ENCODE measurements at regions not wholly inside any gene's neighbourhood (a gene's known extent, or its start where the extent isn't known, plus 50 kb on each side); places are given as distances from the start of the nearest gene placed in this dataset.
A peak's percentile ranks its signal among the peaks of the same experiment; 100 is the strongest.

GRCh38 chr11:112797648-112798293 is 163.4 kb upstream of the NCAM1 start:
- in situ Hi-C loops (cut with HindIII; ENCODE audit: low sequenced_read_pairs) = no loop called here
- H3K4me3 ChIP-seq (ENCODE audit: low read depth, low read length) = no peak overlapping the region
- TF ChIP-seq CTCF (IDR thresholded peaks at IDR 0.05; ENCODE audit: low read depth, low read length) = peak; percentile 47
- peak; percentile 46 for DNase-seq (ENCODE audit: low read depth, low spot score)

GRCh38 chr11:112801025-112801816 is 160.0 kb upstream of the NCAM1 start:
- no peak for DNase-seq (ENCODE audit: low read depth, low spot score)
- H3K4me3 ChIP-seq (ENCODE audit: low read depth, low read length) = no peak overlapping the region
- no peak for TF ChIP-seq CTCF (IDR thresholded peaks at IDR 0.05; ENCODE audit: low read depth, low read length)
- in situ Hi-C loops (cut with HindIII; ENCODE audit: low sequenced_read_pairs) = no loop called here

- in situ Hi-C loops (cut with HindIII; ENCODE audit: low sequenced_read_pairs) = no loop called here
- no peak for DNase-seq (ENCODE audit: low read depth, low spot score)
- no peak for TF ChIP-seq CTCF (IDR thresholded peaks at IDR 0.05; ENCODE audit: low read depth, low read length)
- no peak overlapping the region for H3K4me3 ChIP-seq (ENCODE audit: low read depth, low read length)
Measured at GRCh38 chr11:112801817-112802088, 159.5 kb upstream of the NCAM1 start.

GRCh38 chr11:112805658-112806057 is 155.6 kb upstream of the NCAM1 start:
- no peak overlapping the region for H3K4me3 ChIP-seq (ENCODE audit: low read depth, low read length)
- in situ Hi-C loops (cut with HindIII; ENCODE audit: low sequenced_read_pairs) = no loop called here
- DNase-seq (ENCODE audit: low read depth, low spot score) = no peak
- TF ChIP-seq CTCF (IDR thresholded peaks at IDR 0.05; ENCODE audit: low read depth, low read length) = no peak

GRCh38 chr11:112806256-112806655 is 155.0 kb upstream of the NCAM1 start:
- H3K4me3 ChIP-seq (ENCODE audit: low read depth, low read length) = no peak overlapping the region
- TF ChIP-seq CTCF (IDR thresholded peaks at IDR 0.05; ENCODE audit: low read depth, low read length) = no peak
- in situ Hi-C loops (cut with HindIII; ENCODE audit: low sequenced_read_pairs) = no loop called here
- no peak for DNase-seq (ENCODE audit: low read depth, low spot score)

- DNase-seq (ENCODE audit: low read depth, low spot score) = no peak
- TF ChIP-seq CTCF (IDR thresholded peaks at IDR 0.05; ENCODE audit: low read depth, low read length) = no peak
- in situ Hi-C loops (cut with HindIII; ENCODE audit: low sequenced_read_pairs) = no loop called here
- H3K4me3 ChIP-seq (ENCODE audit: low read depth, low read length) = no peak overlapping the region
Measured at GRCh38 chr11:112806876-112807275, 154.3 kb upstream of the NCAM1 start.
